HG02943 (cell line): ENCODE measurements at regions not wholly inside any gene's neighbourhood (a gene's known extent, or its start where the extent isn't known, plus 50 kb on each side); places are given as distances from the start of the nearest gene placed in this dataset.

Experiments used
- ATAC-seq: cut with Tn5 transposase; IDR thresholded peaks from one replicate; pipeline ENCODE4 v1.9.1; 2021; ENCODE audit warnings: mild to moderate bottlenecking, low read depth, moderate library complexity; ENCODE audit not compliant: unreplicated experiment

GRCh38 chr6:6884193-6884627 lies 223.6 kb upstream of the RREB1 start:
- ATAC-seq = no peak

- ATAC-seq = no peak
These were observed 222.8 kb upstream of the RREB1 start for GRCh38 chr6:6884916-6885315.

GRCh38 chr6:6885521-6886170 lies 222.1 kb upstream of the RREB1 start:
- ATAC-seq = no peak

- ATAC-seq = no peak
These were observed 221.4 kb upstream of the RREB1 start for GRCh38 chr6:6886171-6886885.

- ATAC-seq = no peak
These were observed 220.9 kb upstream of the RREB1 start for GRCh38 chr6:6886886-6887285.

GRCh38 chr6:6889601-6890000 lies 218.2 kb upstream of the RREB1 start:
- no peak for ATAC-seq

- no peak for ATAC-seq
These were observed 217.3 kb upstream of the RREB1 start for GRCh38 chr6:6890400-6890858.

GRCh38 chr6:6891125-6891721 lies 216.5 kb upstream of the RREB1 start:
- ATAC-seq = no peak

- ATAC-seq = no peak
These were observed 215.8 kb upstream of the RREB1 start for GRCh38 chr6:6891949-6892461.

- ATAC-seq = no peak
These were observed 214.8 kb upstream of the RREB1 start for GRCh38 chr6:6892744-6893583.

- ATAC-seq = no peak
These were observed 214.1 kb upstream of the RREB1 start for GRCh38 chr6:6893701-6894100.

- no peak for ATAC-seq
These were observed 211.8 kb upstream of the RREB1 start for GRCh38 chr6:6895929-6896328.

- ATAC-seq = no peak
These were observed 210.6 kb upstream of the RREB1 start for GRCh38 chr6:6897140-6897539.

- no peak for ATAC-seq
These were observed 207.1 kb upstream of the RREB1 start for GRCh38 chr6:6900569-6901204.

- ATAC-seq = no peak
These were observed 206.5 kb upstream of the RREB1 start for GRCh38 chr6:6901205-6901719.

GRCh38 chr6:6901945-6902344 lies 205.8 kb upstream of the RREB1 start:
- no peak for ATAC-seq

GRCh38 chr6:6905961-6906518 lies 201.7 kb upstream of the RREB1 start:
- ATAC-seq = no peak

- no peak for ATAC-seq
These were observed 201.1 kb upstream of the RREB1 start for GRCh38 chr6:6906570-6907213.

GRCh38 chr6:6907286-6907685 lies 200.5 kb upstream of the RREB1 start:
- ATAC-seq = no peak
